ENCODE measurements at regions not wholly inside any gene's neighbourhood (a gene's known extent, or its start where the extent isn't known, plus 50 kb on each side); places are given as distances from the start of the nearest gene placed in this dataset.
A peak's percentile ranks its signal among the peaks of the same experiment; 100 is the strongest.
"Not testable (repeated sequence)": the region's sequence is repeated elsewhere in the genome, so short reads cannot be mapped to it uniquely, and the experiment has no call there.

- DNase-seq (ENCODE audit: low read depth in 2 of 2), result not testable (repeated sequence)
These were observed 112.1 kb upstream of the DUSP22 start for GRCh38 chr6:180091-180694.

- no peak for DNase-seq (ENCODE audit: low read depth in 2 of 2)
These were observed 111.1 kb upstream of the DUSP22 start for GRCh38 chr6:181049-181654.

GRCh38 chr6:183668-184067 lies 108.6 kb upstream of the DUSP22 start:
- no peak for DNase-seq (ENCODE audit: low read depth in 2 of 2)

GRCh38 chr6:184161-184700 lies 108.1 kb upstream of the DUSP22 start:
- no peak for DNase-seq (ENCODE audit: low read depth in 2 of 2)

GRCh38 chr6:186340-186965 lies 105.8 kb upstream of the DUSP22 start:
- DNase-seq (ENCODE audit: low read depth in 2 of 2), result no peak

GRCh38 chr6:187210-187861 lies 105.0 kb upstream of the DUSP22 start:
- no peak for DNase-seq (ENCODE audit: low read depth in 2 of 2)

- DNase-seq (ENCODE audit: low read depth in 2 of 2), result peak; percentile 73 to 82
These were observed 103.2 kb upstream of the DUSP22 start for GRCh38 chr6:188821-189655.

GRCh38 chr6:189676-190075 lies 102.6 kb upstream of the DUSP22 start:
- DNase-seq (ENCODE audit: low read depth in 2 of 2), result no peak

- DNase-seq (ENCODE audit: low read depth in 2 of 2), result no peak
These were observed 101.5 kb upstream of the DUSP22 start for GRCh38 chr6:190596-191395.

GRCh38 chr6:191487-192312 lies 100.6 kb upstream of the DUSP22 start:
- no peak for DNase-seq (ENCODE audit: low read depth in 2 of 2)

GRCh38 chr6:192313-192664 lies 100.0 kb upstream of the DUSP22 start:
- DNase-seq (ENCODE audit: low read depth in 2 of 2), result no peak

GRCh38 chr6:193180-193579 lies 99.1 kb upstream of the DUSP22 start:
- no peak for DNase-seq (ENCODE audit: low read depth in 2 of 2)

- no peak for DNase-seq (ENCODE audit: low read depth in 2 of 2)
These were observed 98.4 kb upstream of the DUSP22 start for GRCh38 chr6:193773-194310.

GRCh38 chr6:195861-196360 lies 96.4 kb upstream of the DUSP22 start:
- no peak for DNase-seq (ENCODE audit: low read depth in 2 of 2)

- no peak for DNase-seq (ENCODE audit: low read depth in 2 of 2)
These were observed 95.7 kb upstream of the DUSP22 start for GRCh38 chr6:196543-196942.

GRCh38 chr6:203661-204060 lies 88.6 kb upstream of the DUSP22 start:
- no peak for DNase-seq (ENCODE audit: low read depth in 2 of 2)

- no peak for DNase-seq (ENCODE audit: low read depth in 2 of 2)
These were observed 86.0 kb upstream of the DUSP22 start for GRCh38 chr6:206264-206663.

- DNase-seq (ENCODE audit: low read depth in 2 of 2), result no peak
These were observed 83.9 kb upstream of the DUSP22 start for GRCh38 chr6:208364-208763.

GRCh38 chr6:208938-209337 lies 83.3 kb upstream of the DUSP22 start:
- no peak for DNase-seq (ENCODE audit: low read depth in 2 of 2)
